ENCODE measurements at regions not wholly inside any gene's neighbourhood (a gene's known extent, or its start where the extent isn't known, plus 50 kb on each side); places are given as distances from the start of the nearest gene placed in this dataset.

DNA sequence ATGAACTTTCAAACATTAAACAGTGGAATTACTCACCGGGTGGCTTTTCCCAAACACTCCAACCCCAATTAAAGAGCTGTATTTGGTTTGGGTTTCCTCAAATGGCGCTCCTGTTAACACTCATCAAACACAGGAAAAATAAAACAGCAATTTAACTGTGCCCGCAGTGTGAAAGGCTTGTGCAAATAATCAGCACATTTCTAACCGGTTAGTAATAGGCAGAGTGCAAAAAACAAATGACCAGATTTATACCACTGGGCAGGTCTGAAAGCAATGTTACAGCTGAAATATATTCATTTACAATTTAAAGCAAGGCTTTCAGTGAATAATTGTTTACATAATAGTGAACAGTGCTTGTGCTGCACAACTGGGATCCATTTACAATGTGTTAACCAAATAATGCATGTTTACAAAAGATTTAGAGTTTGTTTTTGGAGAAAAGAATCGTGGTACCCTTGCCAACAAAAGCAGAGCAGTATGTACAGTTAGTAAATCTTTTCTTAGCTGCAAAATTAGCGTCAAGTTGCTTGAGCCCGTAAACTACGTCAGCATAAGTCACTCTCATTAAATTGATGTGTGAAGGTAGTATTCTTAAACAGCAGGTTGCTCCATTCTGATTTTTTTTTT is 662.9 kb upstream of the ZNF608 start:
- Mint-ChIP-seq H3K27me3 (ENCODE audit: insufficient read depth) (peaks cover 26% of the 10 kb centered on the region), H3K4me1 (peaks cover 56% of the 10 kb centered on the region), H3K36me3 (ENCODE audit: low read depth) (no peaks in the 10 kb centered on the region), H3K4me3 (no peak overlapping the region), H3K27ac (no peak overlapping the region), H3K9me3 (peaks cover 4% of the 10 kb centered on the region)
- no peak overlapping the region for H3K9ac ChIP-seq (ENCODE audit: extremely low read depth, low read length, poor library complexity, severe bottlenecking)
- no peak for DNase-seq
- no peaks in the 10 kb centered on the region for H3K36me3 ChIP-seq (ENCODE audit: control insufficient read depth, insufficient read depth, low read length)
- H3K27ac ChIP-seq (ENCODE audit: low read depth, low read length), result peak overlapping the region; percentile 98
- TF ChIP-seq CTCF (conservative IDR thresholded peaks at IDR 0.05), result no peak
- peaks cover 20% of the 10 kb centered on the region for H3K4me1 ChIP-seq (ENCODE audit: control insufficient read depth, insufficient read depth, low read length)
- WGBS, 2 experiments (ENCODE audit: insufficient coverage in 1 of 2, insufficient read length in 1 of 2), result 72 to 85% methylated on average over 6 to 8 of the region's 8 CpGs
- peaks cover 23% of the 10 kb centered on the region for H3K9me3 ChIP-seq (ENCODE audit: control insufficient read depth, low read length)
- no peak overlapping the region for H3K4me3 ChIP-seq (ENCODE audit: low read length)
- peaks cover 35% of the 10 kb centered on the region for H3K27me3 ChIP-seq (ENCODE audit: control insufficient read depth, insufficient read depth, low read length, poor library complexity, severe bottlenecking)

DNA sequence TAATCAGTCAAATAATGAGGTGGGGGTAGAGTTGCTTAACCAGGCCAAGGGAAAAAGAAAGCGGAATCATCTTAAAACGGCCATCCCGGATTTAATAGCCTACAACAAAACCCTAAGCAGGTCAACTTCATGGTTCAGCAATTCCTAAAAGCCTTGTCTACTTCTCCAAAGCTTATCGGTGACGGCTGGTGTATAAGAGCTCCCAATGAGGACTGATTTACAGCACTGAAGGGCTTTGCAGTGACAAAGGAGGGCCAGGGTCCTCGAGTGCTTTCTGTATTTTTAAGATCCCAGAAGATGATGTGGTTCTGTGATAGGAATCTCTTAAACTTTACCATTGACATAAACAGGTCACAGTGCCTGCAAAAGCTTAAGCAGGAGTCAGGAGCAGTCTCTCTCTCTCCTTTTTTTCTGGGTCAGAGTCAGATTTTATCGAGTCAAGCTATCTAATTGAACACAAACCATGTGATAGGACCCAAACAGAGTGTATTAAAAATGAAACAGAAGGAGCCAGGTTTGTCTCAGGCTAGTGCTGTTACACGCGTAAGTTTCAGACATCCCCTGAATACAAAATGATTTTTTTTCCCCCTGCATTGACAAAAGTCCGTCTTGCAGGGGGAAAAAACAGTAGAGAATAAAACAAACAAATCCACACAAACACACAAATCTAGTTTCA is 663.6 kb upstream of the ZNF608 start:
- Histone ChIP-seq H3K4me3 (ENCODE audit: low read length) (no peak overlapping the region), H3K9me3 (ENCODE audit: control insufficient read depth, low read length) (peaks cover 18% of the 10 kb centered on the region), H3K27me3 (ENCODE audit: control insufficient read depth, insufficient read depth, low read length, poor library complexity, severe bottlenecking) (peaks cover 28% of the 10 kb centered on the region), H3K36me3 (ENCODE audit: control insufficient read depth, insufficient read depth, low read length) (no peaks in the 10 kb centered on the region), H3K4me1 (ENCODE audit: control insufficient read depth, insufficient read depth, low read length) (peaks cover 22% of the 10 kb centered on the region), H3K9ac (ENCODE audit: extremely low read depth, low read length, poor library complexity, severe bottlenecking) (no peak overlapping the region), H3K27ac (ENCODE audit: low read depth, low read length) (peak overlapping the region; percentile 98)
- Mint-ChIP-seq H3K9me3 (peaks cover 4% of the 10 kb centered on the region), H3K4me3 (no peak overlapping the region), H3K27ac (no peak overlapping the region), H3K36me3 (ENCODE audit: low read depth) (no peaks in the 10 kb centered on the region), H3K27me3 (ENCODE audit: insufficient read depth) (peaks cover 19% of the 10 kb centered on the region), H3K4me1 (peaks cover 57% of the 10 kb centered on the region)
- WGBS, 2 experiments (ENCODE audit: insufficient coverage in 1 of 2, insufficient read length in 1 of 2), result 39 to 83% methylated on average over 2 to 9 of the region's 10 CpGs
- DNase-seq, result no peak
- TF ChIP-seq CTCF (conservative IDR thresholded peaks at IDR 0.05), result no peak

GRCh38 chr5:125410537-125411070 is 664.2 kb upstream of the ZNF608 start:
- H3K27ac ChIP-seq (ENCODE audit: low read depth, low read length), result peak overlapping the region; percentile 98
- TF ChIP-seq CTCF (conservative IDR thresholded peaks at IDR 0.05), result no peak
- peaks cover 25% of the 10 kb centered on the region for H3K27me3 ChIP-seq (ENCODE audit: control insufficient read depth, insufficient read depth, low read length, poor library complexity, severe bottlenecking)
- H3K4me3 ChIP-seq (ENCODE audit: low read length), result no peak overlapping the region
- peaks cover 22% of the 10 kb centered on the region for H3K4me1 ChIP-seq (ENCODE audit: control insufficient read depth, insufficient read depth, low read length)
- H3K9ac ChIP-seq (ENCODE audit: extremely low read depth, low read length, poor library complexity, severe bottlenecking), result no peak overlapping the region
- Mint-ChIP-seq H3K27ac (no peak overlapping the region), H3K4me3 (no peak overlapping the region), H3K4me1 (peaks cover 62% of the 10 kb centered on the region), H3K36me3 (ENCODE audit: low read depth) (no peaks in the 10 kb centered on the region), H3K9me3 (peaks cover 4% of the 10 kb centered on the region), H3K27me3 (ENCODE audit: insufficient read depth) (peaks cover 17% of the 10 kb centered on the region)
- WGBS, 2 experiments (ENCODE audit: insufficient coverage in 1 of 2, insufficient read length in 1 of 2), result 24 to 58% methylated on average over 2 of the region's 2 CpGs
- peaks cover 15% of the 10 kb centered on the region for H3K9me3 ChIP-seq (ENCODE audit: control insufficient read depth, low read length)
- DNase-seq, result no peak
- no peaks in the 10 kb centered on the region for H3K36me3 ChIP-seq (ENCODE audit: control insufficient read depth, insufficient read depth, low read length)
